PC-9 (cell line): ENCODE measurements at regions not wholly inside any gene's neighbourhood (a gene's known extent, or its start where the extent isn't known, plus 50 kb on each side); places are given as distances from the start of the nearest gene placed in this dataset.

Source experiments
- CTCF ChIP-seq: fragments of 200-600 bp; sonication (generic); conservative IDR thresholded peaks from 2 replicates; pipeline ENCODE4 v1.6.1; 2017; ENCODE audit warnings: mixed run types, antibody characterized with exemption, mild to moderate bottlenecking, moderate library complexity
- EZH2 ChIP-seq: fragments of 200-600 bp; sonication (generic); IDR thresholded peaks from 2 replicates; pipeline ENCODE4 v1.8.0; 2017; ENCODE audit warnings: antibody characterized with exemption, low read depth

GRCh38 chr1:30140566-30140965, 582.8 kb downstream of the MATN1 start:
- TF ChIP-seq CTCF (no peak), EZH2 (no peak)
